ENCODE measurements at regions not wholly inside any gene's neighbourhood (a gene's known extent, or its start where the extent isn't known, plus 50 kb on each side); places are given as distances from the start of the nearest gene placed in this dataset.

GRCh38 chr3:194277786-194278130, 73.4 kb downstream of the CPN2 start:
- no peak for TF ChIP-seq POLR2A (IDR thresholded peaks at IDR 0.05)
- TF ChIP-seq CTCF (IDR thresholded peaks at IDR 0.05 in 8 of 11, conservative IDR thresholded peaks at IDR 0.05 in 3 of 11) = no peak
- TF ChIP-seq POLR2AphosphoS5 (IDR thresholded peaks at IDR 0.05) = no peak

Data from spleen (tissue), 7 donors.